Activated T-cell treated with anti-CD3 and anti-CD28 coated beads, Interleukin-2, amount 50 U/mL, for 4 hours (primary cell): ENCODE measurements at regions not wholly inside any gene's neighbourhood (a gene's known extent, or its start where the extent isn't known, plus 50 kb on each side); places are given as distances from the start of the nearest gene placed in this dataset.

ENCODE experiments used
- ATAC-seq, 2 donors: fragments of 200-7000 bp; cut with Tn5 transposase; one replicate each; pipeline ENCODE4 v1.10.0; 2021
- DNase-seq: peaks from one replicate; pipeline ENCODE4 v3.0.0-alpha.2; 2020
- H3K27me3 Mint-ChIP-seq: one replicate; pipeline ENCODE4 v1.8.0; 2021; ENCODE audit warnings: low read depth, mixed read lengths
- H3K36me3 Mint-ChIP-seq: one replicate; pipeline ENCODE4 v1.8.0; 2022; ENCODE audit warnings: mixed read lengths; ENCODE audit not compliant: insufficient read depth
- H3K4me1 Mint-ChIP-seq: one replicate; pipeline ENCODE4 v1.8.0; 2021; ENCODE audit warnings: low read depth, mixed read lengths
- H3K4me3 Mint-ChIP-seq: one replicate; pipeline ENCODE4 v1.8.0; 2021; ENCODE audit warnings: mild to moderate bottlenecking, moderate library complexity, mixed read lengths
- H3K9me3 Mint-ChIP-seq: one replicate; pipeline ENCODE4 v1.8.0; 2021; ENCODE audit warnings: mixed read lengths

DNA sequence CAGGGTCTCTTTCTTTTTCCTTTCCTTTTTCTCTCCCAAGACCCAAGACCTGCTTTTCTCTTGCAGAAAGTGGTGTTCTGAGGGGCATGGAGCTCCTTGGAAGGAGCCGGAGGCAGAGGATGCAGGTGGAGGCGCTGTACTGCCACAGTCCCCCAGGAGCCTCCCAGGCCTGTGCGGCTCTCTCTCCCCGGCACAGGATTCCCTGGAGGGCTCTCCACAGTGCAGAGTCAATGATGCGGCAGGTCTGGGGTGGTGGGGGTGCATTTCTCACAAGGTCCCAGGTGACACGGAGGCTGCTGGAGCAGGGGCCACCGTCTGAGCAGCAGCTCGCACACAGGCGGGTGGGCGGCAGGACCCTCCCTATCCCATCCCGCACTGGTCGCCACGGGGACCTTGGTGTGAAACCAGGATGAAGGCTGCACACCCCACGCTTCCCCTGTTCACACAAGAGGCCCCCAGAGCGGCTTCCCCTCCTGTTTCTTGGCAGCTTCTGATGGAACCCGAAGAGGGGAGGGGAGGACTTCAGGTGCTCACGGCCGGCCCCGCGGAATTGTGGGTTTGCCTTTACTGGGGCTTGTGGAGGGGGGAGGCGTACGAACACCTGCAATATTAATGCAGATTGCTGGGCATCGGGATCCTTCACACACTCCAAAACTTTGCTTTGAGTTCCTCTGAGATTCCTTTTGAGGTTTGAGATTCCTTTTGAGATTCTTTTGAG is 186.9 kb downstream of the ENGASE start:
- Mint-ChIP-seq H3K4me1 (no peaks in the 10 kb centered on the region), H3K27me3 (peaks cover 7% of the 10 kb centered on the region), H3K36me3 (no peaks in the 10 kb centered on the region), H3K4me3 (no peak overlapping the region), H3K9me3 (no peaks in the 10 kb centered on the region)
- DNase-seq (no peak), ATAC-seq (no peak)

DNA sequence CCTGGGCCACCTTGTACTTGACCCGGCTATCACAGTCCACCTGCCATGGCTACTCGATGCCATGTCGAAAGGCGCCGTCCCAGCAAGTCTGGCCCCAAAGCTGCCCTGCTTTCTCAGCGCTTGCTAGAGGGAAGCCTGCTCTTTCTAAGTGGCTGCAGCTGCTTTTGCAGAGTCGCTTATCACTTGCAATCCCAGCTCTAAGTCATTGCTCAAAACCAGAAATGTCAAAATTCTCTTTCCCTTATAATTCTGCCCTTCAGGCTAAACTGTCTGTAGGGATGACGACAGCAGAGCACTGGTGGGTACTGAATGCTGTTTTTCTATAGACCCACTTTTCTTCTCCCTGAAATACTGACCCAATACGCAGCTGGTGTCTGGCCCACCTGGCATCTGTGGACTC is 184.2 kb downstream of the ENGASE start:
- Mint-ChIP-seq H3K4me1 (no peaks in the 10 kb centered on the region), H3K9me3 (no peaks in the 10 kb centered on the region), H3K36me3 (no peaks in the 10 kb centered on the region), H3K4me3 (no peak overlapping the region), H3K27me3 (peaks cover 15% of the 10 kb centered on the region)
- DNase-seq (no peak), ATAC-seq (no peak)

DNA sequence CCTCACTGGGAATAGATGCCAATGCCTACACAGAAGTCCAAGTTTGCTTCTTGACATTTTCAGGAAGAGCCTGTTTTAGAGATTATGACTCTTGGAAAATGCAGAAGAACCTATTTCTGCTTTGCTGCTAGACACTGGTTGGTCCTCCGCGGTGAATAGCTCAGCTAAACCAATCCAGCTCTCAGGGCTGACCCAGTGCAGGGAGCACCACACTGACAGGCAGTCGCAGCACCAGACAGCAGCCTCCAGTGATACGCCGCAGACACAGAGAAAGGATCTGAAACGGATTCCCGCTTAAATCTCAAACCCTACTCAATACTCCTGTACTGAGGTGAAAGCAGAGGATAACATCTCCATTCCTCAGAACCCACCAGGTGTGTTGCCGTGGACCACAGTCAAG is 183.4 kb downstream of the ENGASE start:
- H3K9me3 Mint-ChIP-seq: no peaks in the 10 kb centered on the region
- no peak overlapping the region for H3K4me3 Mint-ChIP-seq
- peaks cover 19% of the 10 kb centered on the region for H3K27me3 Mint-ChIP-seq
- no peaks in the 10 kb centered on the region for H3K36me3 Mint-ChIP-seq
- no peaks in the 10 kb centered on the region for H3K4me1 Mint-ChIP-seq
- no peak for DNase-seq
- ATAC-seq: no peak

- DNase-seq (no peak), ATAC-seq (no peak)
- H3K9me3 Mint-ChIP-seq: no peaks in the 10 kb centered on the region
- H3K36me3 Mint-ChIP-seq: no peaks in the 10 kb centered on the region
- no peak overlapping the region for H3K4me3 Mint-ChIP-seq
- peaks cover 39% of the 10 kb centered on the region for H3K27me3 Mint-ChIP-seq
- H3K4me1 Mint-ChIP-seq: no peaks in the 10 kb centered on the region
Measured at GRCh38 chr17:79255926-79256585, 181.4 kb downstream of the ENGASE start.

GRCh38 chr17:79255456-79255855 is 180.8 kb downstream of the ENGASE start:
- Mint-ChIP-seq H3K36me3 (no peaks in the 10 kb centered on the region), H3K4me3 (no peak overlapping the region), H3K4me1 (no peaks in the 10 kb centered on the region), H3K27me3 (peaks cover 43% of the 10 kb centered on the region), H3K9me3 (no peaks in the 10 kb centered on the region)
- DNase-seq (no peak), ATAC-seq (no peak)

- no peak for ATAC-seq
- Mint-ChIP-seq H3K36me3 (no peaks in the 10 kb centered on the region), H3K4me1 (no peaks in the 10 kb centered on the region), H3K27me3 (peaks cover 43% of the 10 kb centered on the region), H3K9me3 (no peaks in the 10 kb centered on the region), H3K4me3 (no peak overlapping the region)
- DNase-seq: no peak
Measured at GRCh38 chr17:79255046-79255445, 180.4 kb downstream of the ENGASE start.

GRCh38 chr17:79252886-79253285 is 178.3 kb downstream of the ENGASE start:
- Mint-ChIP-seq H3K36me3 (no peaks in the 10 kb centered on the region), H3K4me1 (no peaks in the 10 kb centered on the region), H3K27me3 (peaks cover 45% of the 10 kb centered on the region), H3K9me3 (no peaks in the 10 kb centered on the region), H3K4me3 (no peak overlapping the region)
- DNase-seq: no peak
- ATAC-seq: no peak

DNA sequence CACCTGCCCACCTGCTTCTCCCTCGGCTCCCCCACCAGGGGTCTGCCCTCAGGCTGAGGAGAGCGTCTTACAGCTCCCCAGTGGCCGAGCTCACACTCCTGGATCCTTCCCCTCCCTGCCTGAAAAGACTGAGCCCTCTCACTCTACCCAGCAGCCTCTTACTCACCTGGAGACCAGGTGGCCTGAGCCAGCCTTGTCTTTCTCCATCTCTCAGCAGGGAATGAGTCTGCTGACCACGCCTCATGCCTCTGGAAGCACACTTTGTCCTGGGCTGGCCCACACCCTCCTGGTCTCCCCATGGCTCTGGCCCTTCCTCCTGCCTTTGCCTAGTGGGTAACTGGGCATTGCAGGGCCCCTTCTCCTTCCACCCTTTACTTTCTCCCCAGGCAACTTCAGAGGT is 177.2 kb downstream of the ENGASE start:
- Mint-ChIP-seq H3K4me3 (no peak overlapping the region), H3K27me3 (peaks cover 45% of the 10 kb centered on the region), H3K9me3 (no peaks in the 10 kb centered on the region), H3K36me3 (no peaks in the 10 kb centered on the region), H3K4me1 (no peaks in the 10 kb centered on the region)
- DNase-seq (no peak), ATAC-seq (no peak)

DNA sequence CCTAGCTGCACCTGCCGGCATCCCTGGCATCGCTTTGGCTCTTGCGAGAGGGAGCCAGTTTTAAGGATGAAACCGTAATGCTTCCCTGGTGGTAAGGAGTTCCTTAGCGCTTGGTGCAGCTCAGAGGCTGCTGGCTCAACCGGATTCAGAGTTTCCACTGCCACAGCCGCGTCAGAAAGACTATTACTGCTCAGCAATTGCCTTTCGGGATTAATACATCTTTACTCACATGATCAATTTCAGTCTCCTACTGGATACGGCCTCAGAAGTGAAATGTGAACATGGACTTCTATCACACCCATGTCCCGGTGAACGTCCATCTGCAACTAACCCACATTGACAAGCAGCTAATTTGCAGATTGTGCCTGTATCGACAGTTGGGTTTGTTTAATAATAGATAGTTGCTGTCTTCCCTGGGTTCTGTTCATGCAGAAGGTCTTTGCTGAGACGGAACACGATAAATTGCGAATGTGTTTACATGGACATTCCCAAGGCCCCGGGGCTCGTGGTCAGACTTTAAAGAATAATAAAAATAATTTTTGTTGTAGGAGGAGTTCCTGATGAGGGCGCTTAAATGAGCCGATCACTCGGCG is 175.4 kb downstream of the ENGASE start:
- no peak for ATAC-seq
- peaks cover 42% of the 10 kb centered on the region for H3K27me3 Mint-ChIP-seq
- no peak overlapping the region for H3K4me3 Mint-ChIP-seq
- H3K36me3 Mint-ChIP-seq: no peaks in the 10 kb centered on the region
- no peaks in the 10 kb centered on the region for H3K9me3 Mint-ChIP-seq
- no peak for DNase-seq
- no peaks in the 10 kb centered on the region for H3K4me1 Mint-ChIP-seq

DNA sequence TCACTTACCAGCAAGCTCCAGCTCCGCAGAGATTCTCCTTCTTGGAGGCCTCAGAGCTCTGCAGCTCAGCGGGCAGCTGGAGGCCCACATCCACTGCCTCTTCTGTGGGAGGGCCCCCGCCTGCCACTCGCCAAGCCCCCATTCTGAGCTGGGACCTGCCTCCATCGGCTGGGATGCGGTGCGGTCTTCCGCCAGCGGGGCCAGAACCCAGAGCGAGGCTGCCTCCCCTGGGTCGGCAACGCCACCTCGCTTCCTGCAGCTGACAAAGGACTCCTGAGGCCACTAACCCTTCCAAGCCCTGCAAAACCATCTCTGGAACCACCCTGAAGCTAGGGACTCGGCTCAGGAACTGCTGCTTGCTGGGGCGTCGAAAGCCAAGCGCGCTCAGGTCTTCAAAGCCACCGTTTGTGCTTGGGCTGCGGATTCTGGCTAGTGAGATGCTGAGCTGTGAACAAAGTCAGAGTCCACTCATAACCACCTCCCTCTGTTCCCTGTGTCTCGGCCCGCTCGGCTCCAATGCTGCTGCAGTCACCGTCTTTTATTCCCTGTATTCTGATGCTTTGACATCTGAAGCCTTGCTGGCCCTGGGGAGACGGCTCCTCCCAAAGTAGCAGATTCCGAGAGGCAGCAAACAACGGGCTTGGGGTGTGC is 174.3 kb downstream of the ENGASE start:
- no peak for ATAC-seq
- H3K9me3 Mint-ChIP-seq: no peaks in the 10 kb centered on the region
- H3K4me3 Mint-ChIP-seq: no peak overlapping the region
- no peaks in the 10 kb centered on the region for H3K4me1 Mint-ChIP-seq
- DNase-seq: no peak
- H3K36me3 Mint-ChIP-seq: no peaks in the 10 kb centered on the region
- H3K27me3 Mint-ChIP-seq: peaks cover 40% of the 10 kb centered on the region

DNA sequence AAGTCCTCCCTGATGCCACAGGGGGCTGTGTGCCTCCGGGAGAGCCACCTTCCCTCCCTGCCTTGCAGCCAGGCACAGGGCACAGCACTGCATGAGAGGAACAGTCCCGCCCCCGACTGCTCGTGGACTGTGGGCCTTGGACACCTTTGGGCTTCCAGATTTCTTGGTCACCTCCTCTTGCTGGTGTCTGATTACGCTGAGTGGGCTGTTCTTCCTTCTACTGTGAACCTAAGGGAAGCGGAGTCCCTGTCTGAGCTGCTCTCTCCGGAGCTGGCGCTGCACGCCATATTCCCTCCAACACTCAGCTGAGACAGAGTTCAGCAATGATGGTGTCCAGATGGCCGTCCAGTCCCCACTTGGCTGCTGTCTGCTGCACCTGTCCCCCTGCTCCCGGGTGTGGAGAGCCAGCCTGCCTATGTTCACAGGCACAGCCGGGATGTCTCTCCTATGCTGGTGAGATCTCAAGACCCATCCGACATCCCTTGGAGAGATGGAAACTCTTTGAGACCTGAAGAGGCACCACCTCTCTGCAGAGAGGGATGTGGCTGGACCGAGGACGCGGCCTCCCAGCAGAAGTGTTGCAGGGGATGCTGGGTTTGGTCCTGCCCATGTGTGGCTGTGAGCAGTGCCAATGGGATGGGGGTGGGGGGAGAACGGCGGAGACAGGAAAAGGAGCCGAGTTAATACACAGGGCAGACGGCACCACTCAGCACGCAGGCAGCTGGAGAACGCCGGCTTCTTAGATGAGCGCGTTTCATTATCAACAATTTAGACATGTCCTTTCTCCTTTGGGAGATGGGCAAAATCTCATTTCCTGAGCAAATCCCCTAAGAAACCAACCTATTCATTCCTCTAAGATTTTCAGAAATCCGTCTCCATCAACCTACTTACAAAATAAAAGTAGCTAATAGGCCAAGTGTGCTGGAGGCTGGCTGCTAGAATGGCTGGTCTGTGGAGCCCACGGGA is 171.9 kb downstream of the ENGASE start:
- Mint-ChIP-seq H3K4me3 (no peak overlapping the region), H3K36me3 (no peaks in the 10 kb centered on the region), H3K9me3 (no peaks in the 10 kb centered on the region), H3K4me1 (no peaks in the 10 kb centered on the region), H3K27me3 (peaks cover 21% of the 10 kb centered on the region)
- no peak for ATAC-seq
- no peak for DNase-seq

GRCh38 chr17:79244665-79245064 is 170.0 kb downstream of the ENGASE start:
- peaks cover 13% of the 10 kb centered on the region for H3K27me3 Mint-ChIP-seq
- H3K36me3 Mint-ChIP-seq: no peaks in the 10 kb centered on the region
- H3K4me1 Mint-ChIP-seq: no peaks in the 10 kb centered on the region
- no peak for ATAC-seq
- H3K9me3 Mint-ChIP-seq: no peaks in the 10 kb centered on the region
- H3K4me3 Mint-ChIP-seq: no peak overlapping the region
- no peak for DNase-seq

- Mint-ChIP-seq H3K4me1 (no peaks in the 10 kb centered on the region), H3K27me3 (peaks cover 11% of the 10 kb centered on the region), H3K36me3 (no peaks in the 10 kb centered on the region), H3K4me3 (no peak overlapping the region), H3K9me3 (no peaks in the 10 kb centered on the region)
- ATAC-seq (no peak), DNase-seq (no peak)
Measured at GRCh38 chr17:79243996-79244395, 169.4 kb downstream of the ENGASE start.

- Mint-ChIP-seq H3K9me3 (no peaks in the 10 kb centered on the region), H3K27me3 (peaks cover 12% of the 10 kb centered on the region), H3K4me1 (no peaks in the 10 kb centered on the region), H3K4me3 (no peak overlapping the region), H3K36me3 (no peaks in the 10 kb centered on the region)
- no peak for DNase-seq
- no peak for ATAC-seq
Measured at GRCh38 chr17:79243603-79243990, 169.0 kb downstream of the ENGASE start.
